Liver (tissue), 8 donors: ENCODE measurements at regions not wholly inside any gene's neighbourhood (a gene's known extent, or its start where the extent isn't known, plus 50 kb on each side); places are given as distances from the start of the nearest gene placed in this dataset.
A peak's percentile ranks its signal among the peaks of the same experiment; 100 is the strongest.

Experiments used
- DNase-seq: peaks from one replicate; pipeline ENCODE4 v3.0.0-alpha.2; 2017; ENCODE audit warnings: low spot score
- H3K27ac ChIP-seq, 2 donors: one replicate each; pipeline ENCODE4 v1.7.0; 2013; ENCODE audit warnings: inconsistent platforms in 2 of 2, low read length in 2 of 2, control low read depth in 1 of 2, low read depth in 1 of 2, mild to moderate bottlenecking in 1 of 2
- H3K27me3 ChIP-seq, 4 donors: one replicate each; pipeline versions ENCODE4 v1.6.1 to v1.7.0; 2013; ENCODE audit warnings: low read length in 3 of 4, inconsistent platforms in 1 of 4, mild to moderate bottlenecking in 1 of 4, moderate library complexity in 1 of 4; ENCODE audit not compliant: control insufficient read depth in 4 of 4, insufficient read depth in 4 of 4
- H3K36me3 ChIP-seq, 4 donors: one replicate each; pipeline versions ENCODE4 v1.6.1 to v1.7.0; 2013; ENCODE audit warnings: low read length in 3 of 4, mild to moderate bottlenecking in 3 of 4, low read depth in 1 of 4, moderate library complexity in 1 of 4; ENCODE audit not compliant: control insufficient read depth in 4 of 4, insufficient read depth in 3 of 4
- H3K4me1 ChIP-seq, 4 donors: one replicate each; pipeline versions ENCODE4 v1.6.1 to v1.7.0; 2013; ENCODE audit warnings: low read length in 3 of 4, mild to moderate bottlenecking in 3 of 4, moderate library complexity in 1 of 4; ENCODE audit not compliant: control insufficient read depth in 4 of 4, insufficient read depth in 4 of 4
- H3K4me3 ChIP-seq, 3 donors: one replicate each; pipeline versions ENCODE4 v1.6.1 to v1.7.0; 2013; ENCODE audit warnings: low read length in 3 of 3, control low read depth in 1 of 3, low read depth in 1 of 3, mild to moderate bottlenecking in 1 of 3
- H3K9ac ChIP-seq, 2 donors: one replicate each; pipeline ENCODE4 v1.7.0; 2013; ENCODE audit warnings: low read length in 2 of 2, mild to moderate bottlenecking in 2 of 2, moderate library complexity in 2 of 2, control low read depth in 1 of 2, low read depth in 1 of 2
- H3K9me3 ChIP-seq, 4 donors: one replicate each; pipeline versions ENCODE4 v1.6.1 to v1.7.0; 2013; ENCODE audit warnings: low read length in 3 of 4; ENCODE audit not compliant: control insufficient read depth in 4 of 4
- FOXA1 ChIP-seq: IDR thresholded peaks from 2 replicates; pipeline ENCODE4 v1.6.1; 2016; ENCODE audit warnings: antibody characterized with exemption
- FOXA2 ChIP-seq: IDR thresholded peaks from 2 replicates; pipeline ENCODE4 v1.6.1; 2016; ENCODE audit warnings: antibody characterized with exemption
- GABPA ChIP-seq, 2 donors: IDR thresholded peaks in 1 of 2; conservative IDR thresholded peaks in 1 of 2; 2 replicates each; pipeline ENCODE4 v1.6.1; 2016; ENCODE audit warnings: antibody characterized with exemption in 2 of 2, mild to moderate bottlenecking in 1 of 2, moderate library complexity in 1 of 2
- HNF4A ChIP-seq, 2 donors: conservative IDR thresholded peaks; 2 replicates each; pipeline ENCODE4 v1.6.1; 2016; ENCODE audit warnings: antibody characterized with exemption in 2 of 2, mild to moderate bottlenecking in 2 of 2
- NR2F2 ChIP-seq: IDR thresholded peaks from 2 replicates; pipeline ENCODE4 v1.6.1; 2016; ENCODE audit warnings: antibody characterized with exemption
- RAD21 ChIP-seq, 2 donors: IDR thresholded peaks; 2 replicates each; pipeline ENCODE4 v1.6.1; 2016; ENCODE audit warnings: antibody characterized with exemption in 2 of 2, mild to moderate bottlenecking in 2 of 2
- RXRA ChIP-seq, 2 donors: IDR thresholded peaks; 2 replicates each; pipeline ENCODE4 v1.6.1; 2017 to 2018; ENCODE audit warnings: antibody characterized with exemption in 2 of 2, mild to moderate bottlenecking in 1 of 2
- SP1 ChIP-seq: IDR thresholded peaks from 2 replicates; pipeline ENCODE4 v1.6.1; 2018; ENCODE audit warnings: antibody characterized with exemption, mild to moderate bottlenecking
- TAF1 ChIP-seq: conservative IDR thresholded peaks from 2 replicates; pipeline ENCODE4 v1.6.1; 2016; ENCODE audit warnings: antibody characterized with exemption, mild to moderate bottlenecking
- YY1 ChIP-seq: IDR thresholded peaks from 2 replicates; pipeline ENCODE4 v1.6.1; 2016; ENCODE audit warnings: antibody characterized with exemption, mild to moderate bottlenecking
- WGBS: extraction: QIAGEN DNeasy Blood & Tissue Kit; methylation state at CpG from one replicate; pipeline ENCODE4 v1.1.7; 2013; 5-methylcytosine and 5-hydroxymethylcytosine counted together
- TF ChIP-seq, protein P1 (sequence below): IDR thresholded peaks from 2 replicates; pipeline ENCODE4 v1.6.1; 2016; ENCODE audit warnings: antibody characterized with exemption
- TF ChIP-seq, protein P2 (sequence below): IDR thresholded peaks from 2 replicates; pipeline ENCODE4 v1.6.1; 2016; ENCODE audit warnings: antibody characterized with exemption
- TF ChIP-seq, protein P3 (sequence below): fragments of 150-350 bp; IDR thresholded peaks from 2 replicates; pipeline ENCODE4 v1.5.1; 2017; ENCODE audit warnings: improper control_type of control experiment, low read depth, low read length; ENCODE audit not compliant: missing input control
- TF ChIP-seq, protein P4 (sequence below): IDR thresholded peaks from 2 replicates; pipeline ENCODE4 v1.6.1; 2016; ENCODE audit warnings: antibody characterized with exemption
- donor health status: healthy.
- donor health status: healthy.
- donor health status: healthy.
- donor health status: healthy.
- donor health status: healthy.

DNA sequence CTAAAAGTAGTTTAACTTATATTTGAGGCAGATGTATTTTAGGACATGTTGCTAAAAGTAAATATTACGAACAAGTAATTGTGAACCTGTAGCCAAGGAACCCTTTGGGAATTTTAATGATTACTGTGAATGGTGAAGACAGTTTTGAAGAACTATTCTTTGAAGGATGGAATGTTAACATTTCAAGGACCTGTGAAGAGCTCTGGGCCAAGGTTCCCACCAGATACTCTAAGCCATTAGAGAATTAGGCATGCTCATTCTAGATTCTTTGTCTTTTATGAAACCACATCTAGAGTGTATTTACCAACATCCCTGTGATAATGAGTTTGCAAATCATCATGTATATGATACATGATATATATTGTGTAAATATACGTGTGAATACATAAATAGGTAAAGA is 99.8 kb downstream of the SEPTIN7 start (continued):
- TF ChIP-seq, protein P1, sequence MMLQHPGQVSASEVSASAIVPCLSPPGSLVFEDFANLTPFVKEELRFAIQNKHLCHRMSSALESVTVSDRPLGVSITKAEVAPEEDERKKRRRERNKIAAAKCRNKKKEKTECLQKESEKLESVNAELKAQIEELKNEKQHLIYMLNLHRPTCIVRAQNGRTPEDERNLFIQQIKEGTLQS, result no peak
- no peak for TF ChIP-seq NR2F2
- TF ChIP-seq FOXA1, result no peak
- no peak for TF ChIP-seq SP1
- TF ChIP-seq, protein P2, sequence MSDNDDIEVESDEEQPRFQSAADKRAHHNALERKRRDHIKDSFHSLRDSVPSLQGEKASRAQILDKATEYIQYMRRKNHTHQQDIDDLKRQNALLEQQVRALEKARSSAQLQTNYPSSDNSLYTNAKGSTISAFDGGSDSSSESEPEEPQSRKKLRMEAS, result no peak
- TF ChIP-seq GABPA (IDR thresholded peaks at IDR 0.05 in 1 of 2, conservative IDR thresholded peaks at IDR 0.05 in 1 of 2), result no peak
- no peak for TF ChIP-seq RXRA (IDR thresholded peaks at IDR 0.05)
- TF ChIP-seq HNF4A (conservative IDR thresholded peaks at IDR 0.05), result no peak

DNA sequence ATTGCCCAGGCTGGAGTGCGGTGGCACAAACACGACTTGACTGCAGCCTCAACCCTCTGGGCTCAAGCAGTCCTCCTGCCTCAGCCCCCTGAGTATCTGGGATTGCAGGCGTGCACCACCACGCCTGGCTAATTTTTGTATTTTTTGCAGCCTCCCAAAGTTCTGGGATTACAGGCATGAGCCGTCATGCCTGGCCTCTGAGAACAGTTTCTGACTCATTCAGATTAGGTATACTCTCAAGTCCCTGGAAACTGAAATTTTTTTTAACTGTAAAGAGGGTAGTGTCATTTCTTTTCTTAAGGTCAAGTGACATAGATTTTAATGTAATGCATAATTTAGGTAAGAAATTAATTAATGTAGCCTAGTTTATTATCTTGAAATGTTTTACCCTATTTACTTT is 104.7 kb downstream of the SEPTIN7 start:
- TF ChIP-seq FOXA1 (no peak), YY1 (no peak), TAF1 (no peak), SP1 (no peak), FOXA2 (no peak)
- TF ChIP-seq, protein P2, result no peak
- H3K4me1 ChIP-seq, result no peaks in the 10 kb centered on the region
- H3K4me3 ChIP-seq, result no peak overlapping the region
- no peaks in the 10 kb centered on the region for H3K9me3 ChIP-seq
- 89% methylated on average over 5 of the region's 5 CpGs for WGBS
- H3K36me3 ChIP-seq, result peaks cover 1 to 18% (median 7%) of the 10 kb centered on the region in 4 donors
- H3K27ac ChIP-seq, result no peak overlapping the region
- DNase-seq, result no peak
- H3K9ac ChIP-seq, result no peak overlapping the region
- no peaks in the 10 kb centered on the region for H3K27me3 ChIP-seq

DNA sequence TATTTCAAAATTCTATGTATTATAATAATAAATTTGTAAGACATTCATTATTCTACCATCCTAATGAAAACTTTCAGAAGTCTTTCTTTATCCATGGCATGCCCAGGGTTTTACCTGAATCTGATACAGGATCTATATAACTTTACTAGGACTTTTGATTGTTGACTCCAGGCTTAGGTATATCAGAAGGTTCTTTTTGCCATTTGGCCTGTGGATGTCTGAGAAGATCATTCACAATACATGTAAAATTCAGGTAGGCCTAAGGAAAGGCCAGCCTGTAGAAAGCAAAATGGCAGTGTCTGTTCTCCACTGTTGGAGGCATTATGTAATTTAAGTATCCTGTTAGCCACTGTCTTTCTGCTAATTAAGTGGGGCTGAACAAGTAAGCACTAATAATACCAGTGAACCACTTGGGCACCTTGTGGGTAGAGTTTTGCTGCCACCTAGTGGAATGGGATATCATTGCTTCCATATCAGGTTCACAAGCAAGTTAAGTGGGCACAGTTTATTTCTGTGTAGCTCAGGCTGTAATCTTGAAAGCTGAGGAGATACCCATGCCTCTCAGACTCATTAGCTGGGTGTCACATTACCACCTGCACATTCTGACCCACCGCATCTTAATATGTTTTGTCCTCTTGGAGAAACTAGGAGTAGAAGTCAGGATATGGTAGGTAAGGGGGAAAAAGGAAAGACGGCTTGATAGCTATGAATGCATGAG is 105.5 kb downstream of the SEPTIN7 start:
- H3K4me1 ChIP-seq, result no peaks in the 10 kb centered on the region
- peak; percentile 68 for DNase-seq
- no peaks in the 10 kb centered on the region for H3K27me3 ChIP-seq
- no peak overlapping the region for H3K4me3 ChIP-seq
- H3K36me3 ChIP-seq, result peaks cover 1 to 14% (median 7%) of the 10 kb centered on the region in 4 donors
- H3K9ac ChIP-seq, result no peak overlapping the region
- no peak overlapping the region for H3K27ac ChIP-seq
- 52% methylated on average over 2 of the region's 2 CpGs for WGBS
- no peaks in the 10 kb centered on the region for H3K9me3 ChIP-seq
- TF ChIP-seq, protein P3, sequence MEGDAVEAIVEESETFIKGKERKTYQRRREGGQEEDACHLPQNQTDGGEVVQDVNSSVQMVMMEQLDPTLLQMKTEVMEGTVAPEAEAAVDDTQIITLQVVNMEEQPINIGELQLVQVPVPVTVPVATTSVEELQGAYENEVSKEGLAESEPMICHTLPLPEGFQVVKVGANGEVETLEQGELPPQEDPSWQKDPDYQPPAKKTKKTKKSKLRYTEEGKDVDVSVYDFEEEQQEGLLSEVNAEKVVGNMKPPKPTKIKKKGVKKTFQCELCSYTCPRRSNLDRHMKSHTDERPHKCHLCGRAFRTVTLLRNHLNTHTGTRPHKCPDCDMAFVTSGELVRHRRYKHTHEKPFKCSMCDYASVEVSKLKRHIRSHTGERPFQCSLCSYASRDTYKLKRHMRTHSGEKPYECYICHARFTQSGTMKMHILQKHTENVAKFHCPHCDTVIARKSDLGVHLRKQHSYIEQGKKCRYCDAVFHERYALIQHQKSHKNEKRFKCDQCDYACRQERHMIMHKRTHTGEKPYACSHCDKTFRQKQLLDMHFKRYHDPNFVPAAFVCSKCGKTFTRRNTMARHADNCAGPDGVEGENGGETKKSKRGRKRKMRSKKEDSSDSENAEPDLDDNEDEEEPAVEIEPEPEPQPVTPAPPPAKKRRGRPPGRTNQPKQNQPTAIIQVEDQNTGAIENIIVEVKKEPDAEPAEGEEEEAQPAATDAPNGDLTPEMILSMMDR, result peak; percentile 93
- peak; percentile 99 to 100 for TF ChIP-seq RAD21 (IDR thresholded peaks at IDR 0.05)
- TF ChIP-seq, protein P4, sequence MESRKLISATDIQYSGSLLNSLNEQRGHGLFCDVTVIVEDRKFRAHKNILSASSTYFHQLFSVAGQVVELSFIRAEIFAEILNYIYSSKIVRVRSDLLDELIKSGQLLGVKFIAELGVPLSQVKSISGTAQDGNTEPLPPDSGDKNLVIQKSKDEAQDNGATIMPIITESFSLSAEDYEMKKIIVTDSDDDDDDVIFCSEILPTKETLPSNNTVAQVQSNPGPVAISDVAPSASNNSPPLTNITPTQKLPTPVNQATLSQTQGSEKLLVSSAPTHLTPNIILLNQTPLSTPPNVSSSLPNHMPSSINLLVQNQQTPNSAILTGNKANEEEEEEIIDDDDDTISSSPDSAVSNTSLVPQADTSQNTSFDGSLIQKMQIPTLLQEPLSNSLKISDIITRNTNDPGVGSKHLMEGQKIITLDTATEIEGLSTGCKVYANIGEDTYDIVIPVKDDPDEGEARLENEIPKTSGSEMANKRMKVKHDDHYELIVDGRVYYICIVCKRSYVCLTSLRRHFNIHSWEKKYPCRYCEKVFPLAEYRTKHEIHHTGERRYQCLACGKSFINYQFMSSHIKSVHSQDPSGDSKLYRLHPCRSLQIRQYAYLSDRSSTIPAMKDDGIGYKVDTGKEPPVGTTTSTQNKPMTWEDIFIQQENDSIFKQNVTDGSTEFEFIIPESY, result no peak
- peak; percentile 6 for TF ChIP-seq FOXA2
